ENCODE measurements at regions not wholly inside any gene's neighbourhood (a gene's known extent, or its start where the extent isn't known, plus 50 kb on each side); places are given as distances from the start of the nearest gene placed in this dataset.

GRCh38 chr6:168137024-168137423 is 58.0 kb upstream of the FRMD1 start:
- no peak for DNase-seq (ENCODE audit: extremely low read depth, low read depth)

DNA sequence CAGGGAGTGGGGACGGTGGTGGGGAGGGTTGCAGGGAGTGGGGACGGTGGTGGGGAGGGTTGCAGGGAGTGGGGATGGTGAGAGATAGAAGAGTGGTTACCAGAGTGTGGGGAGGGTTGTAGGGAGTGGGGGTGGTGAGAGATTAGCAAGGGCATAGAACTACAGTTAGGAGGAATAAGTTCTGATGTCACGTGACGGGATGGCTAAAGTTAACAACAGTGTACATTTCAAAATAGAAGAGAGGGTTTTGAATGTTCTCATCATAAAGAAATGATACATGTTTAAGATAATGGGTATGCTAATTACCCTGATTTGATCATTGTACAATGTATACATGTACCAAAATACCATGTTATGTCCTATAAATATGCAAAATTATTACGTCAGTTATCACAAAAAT is 57.6 kb upstream of the FRMD1 start:
- DNase-seq (ENCODE audit: extremely low read depth, low read depth) = no peak

- DNase-seq (ENCODE audit: extremely low read depth, low read depth) = no peak
Measured at GRCh38 chr6:168136001-168136400, 57.0 kb upstream of the FRMD1 start.

GRCh38 chr6:168134560-168135201 is 55.7 kb upstream of the FRMD1 start:
- DNase-seq (ENCODE audit: extremely low read depth, low read depth) = no peak

GRCh38 chr6:168133687-168134559 is 54.9 kb upstream of the FRMD1 start:
- no peak for DNase-seq (ENCODE audit: extremely low read depth, low read depth)

DNA sequence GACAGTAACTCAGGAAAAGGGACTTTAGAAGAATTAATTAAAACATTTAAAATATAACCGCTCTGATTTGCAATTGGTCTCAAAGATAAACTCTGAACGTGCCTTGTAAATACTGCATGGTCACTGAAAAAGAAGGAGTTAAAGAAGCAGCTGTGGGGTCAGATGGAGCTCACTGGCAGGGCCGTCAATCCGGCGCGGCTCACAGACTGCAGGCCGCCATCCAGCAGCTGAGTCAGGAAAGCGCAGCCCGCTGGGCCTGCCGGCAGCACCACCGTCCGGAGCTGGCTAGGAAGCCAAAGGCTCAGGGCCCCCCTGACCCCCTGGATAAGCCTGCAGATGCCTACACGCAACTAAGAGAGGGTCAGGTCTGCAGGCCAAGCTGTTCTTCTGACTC is 54.2 kb upstream of the FRMD1 start:
- no peak for DNase-seq (ENCODE audit: extremely low read depth, low read depth)

DNA sequence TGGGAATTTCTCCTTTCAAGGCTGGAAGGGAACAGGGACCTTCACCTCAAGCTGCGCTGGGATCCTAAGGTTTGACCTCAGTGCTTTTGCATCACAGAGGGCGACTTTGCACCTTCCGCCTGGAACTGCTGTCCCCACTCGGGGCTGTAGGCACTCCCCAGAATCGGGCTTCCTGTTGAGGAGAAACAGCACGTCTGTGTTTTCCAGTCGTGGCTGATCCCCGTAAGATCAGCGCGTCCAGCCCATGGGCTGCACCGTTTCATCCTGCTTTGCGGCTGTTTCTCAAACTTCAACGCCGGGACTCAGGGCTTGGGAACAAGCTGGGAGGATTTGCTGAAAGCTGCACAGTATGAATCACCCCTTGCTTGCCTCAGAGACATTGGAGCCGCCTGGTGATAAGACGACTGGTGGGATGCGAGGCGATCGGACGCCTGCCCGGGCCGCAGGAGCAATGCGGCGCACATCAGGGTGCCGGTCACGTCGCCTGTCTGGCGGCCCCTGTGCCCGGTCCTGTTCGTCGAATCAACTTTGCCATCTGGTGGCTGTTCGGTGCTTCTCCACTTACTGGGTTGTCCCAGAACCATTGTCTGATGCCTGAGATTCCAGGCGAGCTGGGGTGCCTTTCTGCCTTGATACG is 53.6 kb upstream of the FRMD1 start:
- DNase-seq (ENCODE audit: extremely low read depth, low read depth) = peak; percentile 19

GRCh38 chr6:168131464-168132415 is 52.7 kb upstream of the FRMD1 start:
- DNase-seq (ENCODE audit: extremely low read depth, low read depth) = no peak

DNA sequence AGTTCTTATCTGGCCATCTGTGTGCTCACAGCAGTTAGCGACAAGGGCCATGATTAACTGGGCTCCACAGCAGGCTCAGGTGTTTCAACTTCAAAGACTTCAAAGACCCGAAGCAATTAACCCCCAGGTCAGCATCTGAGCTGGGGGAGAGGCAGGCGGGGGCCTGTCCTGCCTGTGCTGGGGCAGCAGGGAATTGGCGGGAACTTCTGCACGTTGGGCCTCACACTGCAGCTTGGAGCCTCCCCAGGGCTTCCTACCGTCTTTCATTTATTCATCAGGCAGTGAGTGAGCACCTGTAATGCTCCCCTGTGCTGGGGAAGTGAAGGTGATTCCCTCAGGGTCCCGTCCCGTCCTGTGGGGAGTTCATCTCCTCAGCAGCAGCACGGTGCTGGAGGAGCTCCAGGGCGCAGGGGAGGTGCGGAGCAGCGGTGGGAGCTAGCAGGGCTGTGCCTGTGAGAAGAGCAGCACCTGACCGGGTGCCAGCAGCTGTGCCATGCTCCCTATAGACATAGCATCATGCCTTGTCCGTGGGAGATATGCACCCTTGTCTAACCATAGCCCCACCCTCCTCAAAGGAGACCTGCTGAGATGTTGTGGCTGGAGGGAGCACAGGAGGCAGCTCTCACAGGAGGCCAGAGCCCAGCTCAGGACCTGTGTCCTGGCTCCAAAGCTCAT is 51.8 kb upstream of the FRMD1 start:
- DNase-seq (ENCODE audit: extremely low read depth, low read depth) = no peak

DNA sequence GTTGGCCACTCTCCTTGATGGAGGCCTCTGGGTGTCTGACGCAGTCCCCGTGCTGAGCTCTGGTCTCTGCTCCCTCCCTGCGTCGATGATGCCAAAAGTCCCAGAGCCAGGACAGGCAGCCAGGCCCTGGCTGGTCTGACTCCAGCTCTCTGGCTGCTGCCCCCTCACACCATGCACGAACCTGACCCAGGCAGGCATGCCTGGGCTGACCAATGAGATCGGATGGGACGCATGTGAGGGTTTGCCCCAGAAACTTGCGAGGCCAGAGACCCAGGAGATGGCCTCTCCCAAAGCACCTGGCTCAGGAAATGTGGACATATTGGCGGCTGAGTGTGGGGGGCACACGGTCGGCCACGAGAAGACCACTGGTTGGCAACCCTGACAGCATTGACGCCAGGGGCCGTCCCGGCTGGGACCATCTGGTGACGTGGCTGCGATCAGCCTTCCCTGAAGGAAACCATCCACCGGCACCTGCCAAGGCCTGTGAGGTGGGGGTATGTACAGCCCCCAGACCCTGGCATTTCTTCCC is 51.2 kb upstream of the FRMD1 start:
- DNase-seq (ENCODE audit: extremely low read depth, low read depth) = no peak

DNA sequence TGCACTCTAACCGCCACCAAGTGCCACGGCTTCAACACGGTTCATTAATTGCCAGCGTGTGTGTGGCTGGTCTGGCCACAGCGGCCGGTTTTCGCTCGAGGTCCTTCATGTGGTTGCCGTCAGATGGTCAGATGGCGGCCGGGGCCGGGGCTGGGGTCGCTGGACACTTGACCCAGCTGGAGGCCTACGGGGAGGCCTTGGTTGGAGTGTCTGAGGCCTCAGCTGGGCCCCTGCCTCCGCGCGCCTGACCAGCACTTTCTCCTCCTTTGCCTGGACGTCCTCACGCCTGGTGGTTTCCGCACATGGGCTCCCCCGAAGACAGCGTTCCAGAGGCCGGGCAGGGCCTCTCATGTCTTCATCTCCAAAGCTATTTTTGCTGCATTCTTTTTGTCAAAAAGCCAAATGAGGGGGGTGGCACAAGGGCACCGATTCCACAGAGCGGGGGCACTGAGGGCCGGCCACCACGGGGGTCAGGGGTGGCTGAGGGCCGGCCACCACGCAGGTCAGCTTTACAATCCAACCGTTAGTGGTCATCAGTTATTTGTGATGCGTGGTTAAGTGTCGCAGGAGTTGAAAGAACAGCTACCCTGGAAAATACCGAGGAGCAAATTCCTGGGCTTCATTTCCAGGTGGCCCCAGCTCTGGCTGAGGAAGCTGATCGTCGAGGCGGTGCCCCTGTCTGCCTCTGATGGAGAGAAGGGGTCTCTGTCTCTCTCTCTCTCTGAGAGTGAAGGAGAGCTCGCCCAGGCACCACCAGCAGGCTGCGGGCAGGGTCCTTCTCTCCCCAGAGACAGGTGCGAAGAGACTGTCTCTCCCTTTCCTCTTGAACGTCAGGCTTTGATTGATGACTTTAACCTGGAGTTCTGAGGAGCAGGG is 50.5 kb upstream of the FRMD1 start:
- DNase-seq (ENCODE audit: extremely low read depth, low read depth) = no peak

DNA sequence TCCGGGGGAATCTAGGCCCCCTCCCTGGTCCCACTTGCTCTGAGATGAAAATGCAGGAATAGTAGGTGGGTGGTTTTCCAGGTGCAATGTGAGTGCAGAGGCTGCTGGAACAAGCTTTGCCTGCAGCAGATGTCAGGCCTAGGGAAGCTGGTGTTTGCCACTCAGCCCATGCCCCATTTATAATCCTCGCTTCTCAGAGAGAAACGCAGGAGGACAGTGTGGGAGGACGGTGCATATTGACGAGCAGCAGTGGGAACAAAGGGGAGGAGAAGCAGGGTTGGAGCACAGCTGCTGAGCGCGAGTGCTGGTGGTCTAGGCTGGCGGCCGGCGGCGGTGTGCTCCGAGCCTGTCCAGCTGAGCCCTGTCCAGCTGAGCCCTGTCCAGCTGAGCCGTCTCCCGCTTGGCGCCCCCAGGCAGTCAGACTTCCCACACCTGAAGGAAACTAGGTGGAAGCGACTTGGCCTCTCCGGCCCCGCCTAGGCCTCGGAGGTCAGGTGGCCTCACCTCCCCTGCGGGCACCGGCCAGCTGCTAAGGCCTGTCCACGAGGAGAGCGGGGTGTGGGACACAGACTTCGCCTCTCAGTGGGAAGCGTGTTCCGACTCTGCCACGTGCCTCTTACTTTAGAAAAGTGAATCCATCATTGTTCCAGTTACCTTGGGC is 49.7 kb upstream of the FRMD1 start:
- DNase-seq (ENCODE audit: extremely low read depth, low read depth) = no peak

All from NCI-H460 (cell line).